GM23248 (cell line): ENCODE measurements at regions not wholly inside any gene's neighbourhood (a gene's known extent, or its start where the extent isn't known, plus 50 kb on each side); places are given as distances from the start of the nearest gene placed in this dataset.

Experiments used
- EZH2 ChIP-seq: fragments of 200-600 bp; sonication (generic); IDR thresholded peaks from 2 replicates; pipeline ENCODE4 v1.6.1; 2018; ENCODE audit warnings: antibody characterized with exemption, mild to moderate bottlenecking; ENCODE audit not compliant: insufficient read depth, poor library complexity, severe bottlenecking
- EZH2phosphoT487 ChIP-seq: fragments of 200-600 bp; sonication (generic); IDR thresholded peaks from 2 replicates; pipeline ENCODE4 v1.6.1; 2018; ENCODE audit warnings: antibody characterized with exemption, moderate library complexity, mild to moderate bottlenecking, low read depth; ENCODE audit not compliant: insufficient read depth

DNA sequence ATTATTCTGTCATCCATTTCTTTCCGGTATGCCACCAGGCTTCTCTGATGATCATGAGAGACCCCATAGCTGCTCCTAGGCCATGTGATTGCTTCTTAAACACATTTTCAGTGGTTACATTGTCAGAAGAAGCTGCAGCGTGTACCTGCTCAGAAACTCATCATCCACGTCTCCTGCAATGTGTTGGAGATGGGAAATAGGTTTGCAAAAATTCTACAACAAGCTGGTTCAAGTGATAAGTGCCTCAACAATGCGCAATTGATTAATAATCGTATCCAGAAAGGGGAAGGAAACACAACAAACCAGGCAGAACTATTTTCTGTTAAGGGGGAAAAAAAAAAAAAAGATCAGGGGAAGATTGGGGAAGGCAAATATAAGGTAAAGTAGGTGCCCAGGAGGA lies 75.7 kb upstream of the THUMPD2 start:
- TF ChIP-seq EZH2phosphoT487 (no peak), EZH2 (no peak)
